COLO829 (cell line): ENCODE measurements at regions not wholly inside any gene's neighbourhood (a gene's known extent, or its start where the extent isn't known, plus 50 kb on each side); places are given as distances from the start of the nearest gene placed in this dataset.
A peak's percentile ranks its signal among the peaks of the same experiment; 100 is the strongest.
"Not testable (repeated sequence)": the region's sequence is repeated elsewhere in the genome, so short reads cannot be mapped to it uniquely, and the experiment has no call there.

Source experiments
- DNase-seq: peaks from one replicate; pipeline ENCODE4 v3.0.0; 2012; ENCODE audit warnings: low spot score

DNA sequence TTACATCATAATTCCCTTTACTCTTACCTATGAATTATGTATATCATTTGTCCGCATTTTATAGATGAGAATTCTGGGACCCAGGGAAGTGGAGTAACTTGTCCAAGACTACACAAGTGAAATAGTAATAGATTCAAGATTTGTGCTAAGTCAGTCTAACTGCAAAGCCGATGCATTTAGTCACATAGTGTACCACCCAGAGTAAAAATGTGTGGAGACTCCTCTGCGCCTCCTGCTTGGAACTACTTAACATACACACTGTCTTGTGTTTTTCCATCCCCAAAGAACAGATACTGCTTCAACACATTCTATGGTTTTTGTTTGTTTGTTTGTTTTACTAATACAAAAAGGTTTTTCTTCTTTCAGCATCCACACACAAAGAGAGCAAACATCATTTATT, 729.8 kb downstream of the PRELID2 start:
- DNase-seq, result no peak

GRCh38 chr5:145104106-145104505, 731.0 kb downstream of the PRELID2 start:
- DNase-seq, result no peak

GRCh38 chr5:145101246-145101645, 733.9 kb downstream of the PRELID2 start:
- DNase-seq, result no peak

- DNase-seq, result no peak
Observed at GRCh38 chr5:145090115-145090514, 745.0 kb downstream of the PRELID2 start.

GRCh38 chr5:145084834-145085233, 750.3 kb downstream of the PRELID2 start:
- DNase-seq, result no peak

DNA sequence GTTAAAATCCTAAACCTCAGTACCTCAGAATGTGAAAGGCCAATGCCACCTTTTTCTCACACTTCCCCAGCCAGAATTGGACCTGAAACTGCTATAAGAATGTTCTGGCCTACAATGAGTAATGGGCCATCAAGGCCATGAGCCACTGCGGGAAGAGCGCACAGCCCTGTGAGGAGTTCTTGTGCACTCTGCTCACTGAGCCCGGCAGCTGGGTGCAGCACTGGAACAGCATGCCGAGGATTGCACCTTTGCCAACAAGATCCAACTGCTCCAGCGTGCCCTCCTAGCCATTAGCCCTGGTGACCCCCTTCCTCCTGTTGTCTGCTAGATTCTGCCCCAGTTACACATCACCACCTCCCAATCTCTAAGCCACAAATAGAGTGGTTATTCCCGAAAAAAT, 758.1 kb downstream of the PRELID2 start:
- DNase-seq, result no peak

- no peak for DNase-seq
Observed at GRCh38 chr5:145076040-145076439, 759.1 kb downstream of the PRELID2 start.

GRCh38 chr5:145072889-145073288, 762.3 kb downstream of the PRELID2 start:
- DNase-seq, result no peak

- DNase-seq, result no peak
Observed at GRCh38 chr5:145068721-145069120, 766.4 kb downstream of the PRELID2 start.

- no peak for DNase-seq
Observed at GRCh38 chr5:145062280-145063062, 772.7 kb downstream of the PRELID2 start.

- peak; percentile 0 for DNase-seq
Observed at GRCh38 chr5:145056800-145057199, 778.3 kb downstream of the PRELID2 start.

DNA sequence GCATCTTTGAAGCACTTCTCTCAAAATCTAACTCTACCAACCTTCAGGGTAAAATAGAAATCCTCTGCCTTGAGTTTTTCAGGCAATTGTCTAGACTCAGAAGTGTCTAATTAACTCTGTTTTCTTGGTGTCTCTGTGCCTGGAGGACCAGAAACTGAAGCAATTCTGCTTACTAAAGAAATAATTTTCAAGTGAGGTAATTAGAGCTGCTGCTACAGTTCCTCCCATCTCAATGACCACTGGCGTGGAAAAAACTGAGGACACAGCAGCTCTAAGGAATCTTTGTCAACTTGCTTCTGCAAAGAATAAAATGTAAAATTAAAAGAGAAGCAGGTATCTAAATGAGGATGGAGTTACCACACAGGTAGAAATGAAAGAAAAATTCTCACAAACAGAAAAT, 785.0 kb downstream of the PRELID2 start:
- DNase-seq, result no peak

GRCh38 chr5:145044970-145045369, 790.2 kb downstream of the PRELID2 start:
- DNase-seq, result no peak

DNA sequence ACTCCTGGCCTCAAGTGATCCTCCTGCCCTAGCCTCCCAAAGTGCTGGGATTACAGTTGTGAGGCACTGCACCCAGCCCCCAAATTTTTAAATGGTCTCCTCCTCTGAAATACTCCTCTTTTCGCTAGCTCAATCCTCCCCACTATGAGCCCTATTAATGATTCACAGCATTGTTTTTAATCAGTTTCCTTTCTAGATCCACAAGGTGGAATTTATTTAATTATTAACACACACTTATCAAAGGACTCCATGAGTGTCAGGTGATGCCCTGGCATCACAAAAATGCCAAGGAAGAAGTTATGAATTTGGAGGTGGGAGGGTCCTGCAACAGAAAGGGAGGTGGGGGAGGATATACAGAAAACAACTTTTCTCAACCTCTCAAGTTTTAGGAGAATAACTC, 806.5 kb downstream of the PRELID2 start:
- DNase-seq, result no peak

DNA sequence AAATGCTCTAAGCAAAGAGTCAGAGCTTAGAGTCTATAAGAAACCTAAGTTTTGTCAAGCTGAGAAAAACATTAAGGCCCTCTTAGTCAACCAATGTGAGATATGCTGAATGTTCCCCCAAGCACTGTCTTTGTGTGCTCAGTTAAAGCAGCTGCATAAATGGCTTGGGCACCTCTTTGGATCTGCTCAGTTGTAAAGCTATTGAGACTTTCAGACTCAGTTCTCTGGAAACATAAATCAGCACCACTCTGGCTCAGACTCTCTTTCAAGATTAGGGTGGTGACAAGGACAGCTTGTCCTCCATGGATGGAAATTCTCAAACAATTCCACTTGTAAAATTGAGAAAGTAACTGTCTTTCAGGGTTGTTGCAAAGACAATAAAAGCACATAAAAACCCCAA, 807.9 kb downstream of the PRELID2 start:
- DNase-seq, result no peak

DNA sequence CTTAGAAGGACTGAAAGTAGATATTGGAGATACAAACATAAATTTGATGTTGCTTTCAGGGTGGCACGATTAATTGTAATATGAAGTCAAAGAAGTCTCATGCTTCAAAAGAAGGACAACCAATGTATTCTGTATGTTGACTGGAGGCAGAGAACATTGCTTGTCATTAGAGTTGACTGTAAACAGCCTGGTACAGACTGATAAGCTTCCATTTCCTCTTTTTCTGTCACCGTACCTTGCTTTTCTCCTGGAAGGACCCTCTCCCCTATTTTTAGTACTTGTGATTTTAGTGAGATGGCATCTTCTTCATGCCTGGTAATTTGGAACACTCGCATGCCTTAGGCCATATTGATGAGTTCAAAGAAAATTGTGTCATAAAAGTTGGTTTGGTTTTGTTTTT, 809.4 kb downstream of the PRELID2 start:
- DNase-seq, result no peak

- no peak for DNase-seq
Observed at GRCh38 chr5:145015146-145015545, 820.0 kb downstream of the PRELID2 start.

GRCh38 chr5:145014109-145014508, 821.0 kb downstream of the PRELID2 start:
- DNase-seq, result no peak

- no peak for DNase-seq
Observed at GRCh38 chr5:145010834-145011233, 824.3 kb downstream of the PRELID2 start.

GRCh38 chr5:145008876-145009530, 826.1 kb downstream of the PRELID2 start:
- no peak for DNase-seq

GRCh38 chr5:144994356-144994755, 823.7 kb downstream of the KCTD16 start:
- DNase-seq, result not testable (repeated sequence)

- DNase-seq, result no peak
Observed at GRCh38 chr5:144983101-144983500, 812.4 kb downstream of the KCTD16 start.

DNA sequence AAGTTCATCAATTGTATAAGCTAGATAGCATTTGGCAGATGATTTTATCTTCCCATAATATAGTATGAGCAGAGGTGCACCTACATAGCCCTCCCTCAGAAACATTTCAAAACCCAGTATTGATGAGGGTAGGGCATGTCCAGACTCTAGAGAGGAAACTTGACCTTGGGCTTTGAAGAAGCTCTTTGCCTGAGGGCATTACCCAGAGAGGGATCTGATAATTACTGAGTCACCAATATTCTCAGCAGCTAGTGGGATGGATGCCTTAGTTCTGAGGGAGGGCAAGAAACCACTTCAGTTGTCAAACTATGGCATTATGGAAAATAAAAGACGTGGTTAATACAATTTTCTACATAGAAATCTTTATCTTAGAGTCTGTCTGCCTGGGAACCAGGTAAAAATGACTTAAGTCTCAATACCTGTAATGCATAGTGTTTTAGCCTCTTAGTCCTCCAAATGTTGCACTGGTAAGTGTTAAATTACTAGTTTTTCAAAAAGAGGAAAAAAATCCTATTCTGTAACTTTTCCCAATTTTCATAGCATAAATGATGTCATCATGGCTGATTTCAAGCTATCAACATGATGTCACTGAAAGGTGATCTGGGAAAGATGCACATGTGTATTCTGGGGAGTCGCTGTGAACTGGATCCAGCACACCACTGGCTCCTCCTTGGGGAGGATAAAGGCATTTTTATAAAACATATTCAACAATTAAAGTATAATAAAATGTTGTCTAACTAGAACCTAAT, 809.0 kb downstream of the KCTD16 start:
- DNase-seq, result no peak
